Aorta (tissue), 5 donors: ENCODE measurements at regions not wholly inside any gene's neighbourhood (a gene's known extent, or its start where the extent isn't known, plus 50 kb on each side); places are given as distances from the start of the nearest gene placed in this dataset.

Experiments
- ATAC-seq: fragments of 200-7000 bp; cut with Tn5 transposase; one replicate; pipeline ENCODE4 v1.9.1; 2022; ENCODE audit warnings: moderate library complexity; ENCODE audit not compliant: low FRiP score
- DNase-seq, 2 donors: peaks; one replicate each; pipeline ENCODE4 v3.0.0-alpha.2; 2020
- H3K27ac ChIP-seq, 2 donors: one replicate each; pipeline ENCODE4 v1.5.1; 2013; ENCODE audit warnings: low read length in 2 of 2, mild to moderate bottlenecking in 2 of 2, moderate library complexity in 2 of 2, control low read depth in 1 of 2, inconsistent platforms in 1 of 2, low read depth in 1 of 2
- H3K27me3 ChIP-seq, 2 donors: one replicate each; pipeline ENCODE4 v1.6.1; 2013; ENCODE audit warnings: control low read depth in 1 of 2, low read length in 1 of 2, mild to moderate bottlenecking in 1 of 2, moderate library complexity in 1 of 2; ENCODE audit not compliant: insufficient read depth in 2 of 2, control insufficient read depth in 1 of 2
- H3K36me3 ChIP-seq, 2 donors: one replicate each; pipeline ENCODE4 v1.6.1; 2013; ENCODE audit warnings: control low read depth in 1 of 2, low read length in 1 of 2, mild to moderate bottlenecking in 1 of 2; ENCODE audit not compliant: insufficient read depth in 2 of 2, control insufficient read depth in 1 of 2
- H3K4me1 ChIP-seq, 2 donors: one replicate each; pipeline ENCODE4 v1.6.1; 2013; ENCODE audit warnings: low read length in 2 of 2, control low read depth in 1 of 2, mild to moderate bottlenecking in 1 of 2, moderate library complexity in 1 of 2; ENCODE audit not compliant: insufficient read depth in 2 of 2, control insufficient read depth in 1 of 2
- H3K4me3 ChIP-seq, 2 donors: one replicate each; pipeline ENCODE4 v1.5.1; 2013; ENCODE audit warnings: low read length in 2 of 2, control low read depth in 1 of 2, mild to moderate bottlenecking in 1 of 2
- H3K9me3 ChIP-seq: one replicate; pipeline ENCODE4 v1.6.1; 2013; ENCODE audit warnings: mild to moderate bottlenecking, low read length; ENCODE audit not compliant: control insufficient read depth
- WGBS, 2 donors: extraction: QIAGEN DNeasy Blood & Tissue Kit; methylation state at CpG; one replicate each; pipeline ENCODE4 v1.1.7; 2013; 5-methylcytosine and 5-hydroxymethylcytosine counted together
- intact Hi-C, 2 donors: fragments of 100-400 bp; cut with DNase I; formaldehyde crosslinking; loops; one replicate each; pipeline versions ENCODE4 v1.14.2 to v1.15.0; 2022
- donor health status: healthy with polysubstance abuse.
- donor health status: Bipolar disorder and iron deficiency.
- donor health status: DM: no; HTN: no; CAD: no.
- donor health status: DM: no; HTN: no; CAD: no.
- donor health status: DM: yes; HTN: yes; CAD: no.

DNA sequence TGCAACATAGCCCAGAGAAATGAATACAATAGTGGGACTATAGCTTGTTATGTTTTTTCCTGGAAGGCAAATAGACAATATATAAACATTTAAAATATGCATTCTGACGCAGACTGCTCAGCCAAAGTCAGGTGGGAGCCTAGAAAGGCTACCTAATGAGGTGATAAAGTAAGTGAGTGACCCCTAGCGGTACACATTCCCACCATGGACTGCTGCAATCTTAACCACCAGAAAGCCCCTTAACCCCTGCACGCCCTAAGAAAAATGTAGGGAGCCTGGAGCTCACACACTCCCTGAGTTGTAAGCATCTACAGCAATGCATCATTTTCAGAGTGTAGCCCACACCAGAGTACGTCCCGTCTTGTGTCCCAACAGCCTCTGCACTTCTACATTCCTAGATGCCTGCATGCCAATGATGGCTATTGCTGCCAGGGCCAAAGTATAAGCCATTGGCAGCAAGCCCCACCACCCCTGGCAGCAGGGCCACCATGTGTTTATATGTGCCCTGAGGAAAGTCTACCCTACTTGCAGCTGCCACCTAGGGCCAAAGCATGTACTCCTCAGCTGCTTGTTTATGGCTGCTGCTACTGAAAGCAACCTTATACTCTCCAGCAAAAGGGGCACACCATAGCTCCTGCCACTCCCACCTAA is 127.6 kb downstream of the KIF2B start:
- ATAC-seq, result no peak
- no peak for DNase-seq
- no peaks in the 10 kb centered on the region for H3K9me3 ChIP-seq
- no peak overlapping the region for H3K4me3 ChIP-seq
- WGBS, 2 donors, result 43 to 47% methylated on average over 5 of the region's 5 CpGs
- no peak overlapping the region for H3K27ac ChIP-seq
- H3K4me1 ChIP-seq, result no peaks in the 10 kb centered on the region
- H3K36me3 ChIP-seq, result no peaks in the 10 kb centered on the region
- H3K27me3 ChIP-seq, result no peaks in the 10 kb centered on the region
- intact Hi-C loops, result no loop called here

- Histone ChIP-seq H3K4me1 (no peaks in the 10 kb centered on the region), H3K36me3 (no peaks in the 10 kb centered on the region), H3K9me3 (no peaks in the 10 kb centered on the region), H3K27ac (no peak overlapping the region), H3K4me3 (no peak overlapping the region), H3K27me3 (no peaks in the 10 kb centered on the region)
- DNase-seq (no peak), ATAC-seq (peak; percentile 36)
- intact Hi-C loops, result no loop called here
Observed at GRCh38 chr17:53950858-53951250, 128.1 kb downstream of the KIF2B start.

DNA sequence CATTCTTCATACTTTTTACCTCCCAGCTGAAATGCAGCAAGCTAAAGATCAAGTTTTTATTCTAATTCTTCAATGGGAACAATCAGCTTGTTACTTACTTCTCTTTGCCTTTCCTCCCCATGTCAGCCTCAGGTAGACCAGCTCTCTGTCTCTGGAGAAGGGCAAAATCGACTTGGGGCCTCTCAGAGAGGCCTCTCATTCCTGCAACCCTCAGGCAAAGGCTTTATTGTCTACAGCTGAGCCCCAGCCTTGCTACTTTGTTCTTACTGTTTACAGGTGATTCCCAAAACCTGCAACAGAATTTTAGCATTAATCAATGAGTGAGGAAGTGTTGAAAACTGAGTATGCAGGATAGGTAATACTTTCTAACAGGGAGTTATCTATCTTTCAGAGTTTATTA is 148.6 kb downstream of the KIF2B start:
- 7 to 37% methylated on average over 1 of the region's 1 CpG for WGBS, 2 donors
- Histone ChIP-seq H3K27me3 (no peaks in the 10 kb centered on the region), H3K36me3 (no peaks in the 10 kb centered on the region), H3K4me3 (no peak overlapping the region), H3K4me1 (no peaks in the 10 kb centered on the region), H3K9me3 (no peaks in the 10 kb centered on the region), H3K27ac (no peak overlapping the region)
- ATAC-seq (no peak), DNase-seq (no peak)
- intact Hi-C loops, result no loop called here

DNA sequence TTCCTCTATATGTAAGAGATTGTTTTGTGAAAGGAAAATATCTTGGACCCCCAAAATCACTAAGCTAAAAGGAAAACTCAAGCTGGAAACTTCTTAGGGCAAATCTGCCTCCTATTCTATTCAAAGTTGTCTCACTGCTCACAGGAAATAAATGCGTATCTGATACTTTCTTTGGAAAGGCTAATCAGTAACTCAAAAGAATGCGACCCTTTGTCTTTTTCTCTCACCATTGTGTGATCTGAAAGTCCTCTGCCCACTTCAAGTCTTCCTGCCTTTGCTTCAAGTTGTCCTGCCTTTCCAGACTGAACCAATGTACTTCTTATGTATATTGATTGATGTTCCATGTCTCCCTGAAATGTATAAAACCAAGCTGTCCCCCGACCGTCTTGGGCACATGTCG is 157.3 kb downstream of the KIF2B start:
- no peak overlapping the region for H3K4me3 ChIP-seq
- intact Hi-C loops, result no loop called here
- no peak overlapping the region for H3K27ac ChIP-seq
- WGBS, 2 donors, result 68 to 81% methylated on average over 5 of the region's 5 CpGs
- H3K36me3 ChIP-seq, result no peaks in the 10 kb centered on the region
- H3K9me3 ChIP-seq, result no peaks in the 10 kb centered on the region
- no peaks in the 10 kb centered on the region for H3K4me1 ChIP-seq
- no peaks in the 10 kb centered on the region for H3K27me3 ChIP-seq
- ATAC-seq (no peak), DNase-seq (no peak)

DNA sequence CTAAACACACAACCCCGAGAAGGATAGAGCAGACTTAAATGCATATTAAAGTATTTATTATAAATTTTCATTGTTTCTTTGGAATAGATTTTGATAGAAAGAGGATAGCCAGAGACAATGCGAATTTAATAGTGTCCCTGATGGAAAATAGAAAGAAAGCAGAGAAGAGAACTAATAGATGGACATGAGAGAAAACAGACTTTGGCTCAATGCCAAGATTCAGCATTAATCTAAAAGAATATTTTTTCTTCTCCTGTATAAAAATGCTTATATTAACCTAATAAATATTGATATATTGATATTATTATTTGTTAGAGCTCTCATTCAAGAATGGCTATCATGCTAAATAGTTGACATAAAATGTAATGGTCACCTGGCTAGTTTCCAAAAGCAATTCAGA is 173.4 kb downstream of the KIF2B start:
- Histone ChIP-seq H3K9me3 (no peaks in the 10 kb centered on the region), H3K27me3 (no peaks in the 10 kb centered on the region), H3K36me3 (no peaks in the 10 kb centered on the region), H3K4me3 (no peak overlapping the region), H3K27ac (no peak overlapping the region), H3K4me1 (no peaks in the 10 kb centered on the region)
- whole genome bisulfite sequencing, 2 donors, result 81 to 85% methylated on average over 2 of the region's 2 CpGs
- no peak for DNase-seq
- no peak for ATAC-seq
- intact Hi-C loops, result no loop called here

DNA sequence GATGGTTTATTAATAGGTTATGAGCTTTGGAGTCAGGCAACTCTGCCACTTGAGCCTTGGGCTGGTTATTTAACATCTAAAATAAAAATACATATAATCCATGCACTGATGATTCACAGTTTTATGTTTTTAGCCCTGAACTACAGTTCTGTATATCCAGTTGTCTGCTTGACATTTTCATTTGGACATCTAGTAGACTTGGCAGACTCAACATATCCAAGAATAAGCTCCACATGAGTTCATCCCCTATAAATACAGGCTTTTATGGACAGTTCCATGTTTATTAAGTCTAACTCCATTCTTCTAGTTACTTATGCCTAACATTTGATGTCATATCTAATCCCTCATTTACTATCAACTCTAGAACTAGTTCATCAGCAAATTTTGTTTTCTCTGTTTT is 174.2 kb downstream of the KIF2B start:
- H3K27me3 ChIP-seq, result no peaks in the 10 kb centered on the region
- H3K36me3 ChIP-seq, result no peaks in the 10 kb centered on the region
- no peaks in the 10 kb centered on the region for H3K9me3 ChIP-seq
- DNase-seq (no peak), ATAC-seq (no peak)
- no peak overlapping the region for H3K4me3 ChIP-seq
- intact Hi-C loops, result no loop called here
- H3K4me1 ChIP-seq, result no peaks in the 10 kb centered on the region
- no peak overlapping the region for H3K27ac ChIP-seq

DNA sequence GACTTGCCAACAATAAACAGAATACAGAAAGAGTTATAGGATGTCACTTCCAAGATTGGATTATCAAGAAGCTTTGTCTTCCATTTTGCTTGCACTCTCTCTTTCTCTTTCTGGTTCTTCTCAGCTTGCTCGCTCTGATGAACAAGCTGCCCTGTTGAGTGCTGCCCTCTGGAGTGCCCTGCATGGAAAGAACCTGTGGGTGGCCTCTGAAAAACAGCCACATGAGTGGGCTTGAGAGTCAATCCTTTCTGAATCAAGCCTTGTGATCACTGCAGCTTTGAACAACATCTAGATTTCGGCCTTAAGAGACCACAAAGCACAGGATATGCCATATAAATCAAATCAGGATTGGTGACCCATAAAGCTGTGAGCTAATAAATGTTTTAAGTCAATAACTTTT is 185.1 kb downstream of the KIF2B start:
- H3K9me3 ChIP-seq, result no peaks in the 10 kb centered on the region
- no peak overlapping the region for H3K4me3 ChIP-seq
- 58 to 67% methylated on average over 2 of the region's 2 CpGs for WGBS, 2 donors

GRCh38 chr17:54009502-54009901 is 186.8 kb downstream of the KIF2B start:
- no peaks in the 10 kb centered on the region for H3K4me1 ChIP-seq
- H3K4me3 ChIP-seq, result no peak overlapping the region
- 34 to 42% methylated on average over 4 of the region's 4 CpGs for WGBS, 2 donors
- H3K27ac ChIP-seq, result no peak overlapping the region
- DNase-seq, result no peak
- no peak for ATAC-seq
- no peaks in the 10 kb centered on the region for H3K9me3 ChIP-seq
- H3K27me3 ChIP-seq, result no peaks in the 10 kb centered on the region
- no peaks in the 10 kb centered on the region for H3K36me3 ChIP-seq
- intact Hi-C loops, result no loop called here

More for the DNA sequence above, 185.1 kb downstream of the KIF2B start:
- H3K27me3 ChIP-seq, result no peaks in the 10 kb centered on the region
- no peak overlapping the region for H3K27ac ChIP-seq
- DNase-seq (no peak), ATAC-seq (no peak)
- intact Hi-C loops, result no loop called here
- H3K4me1 ChIP-seq, result no peaks in the 10 kb centered on the region
- H3K36me3 ChIP-seq, result no peaks in the 10 kb centered on the region

GRCh38 chr17:54013072-54013471 is 190.3 kb downstream of the KIF2B start:
- no peaks in the 10 kb centered on the region for H3K4me1 ChIP-seq
- DNase-seq (no peak), ATAC-seq (no peak)
- peaks cover 1% of the 10 kb centered on the region for H3K9me3 ChIP-seq
- no peaks in the 10 kb centered on the region for H3K36me3 ChIP-seq
- H3K27me3 ChIP-seq, result no peaks in the 10 kb centered on the region
- no peak overlapping the region for H3K4me3 ChIP-seq
- no peak overlapping the region for H3K27ac ChIP-seq
- intact Hi-C loops, result no loop called here
- WGBS, 2 donors, result 60 to 61% methylated on average over 2 of the region's 2 CpGs
